ENCODE measurements at regions not wholly inside any gene's neighbourhood (a gene's known extent, or its start where the extent isn't known, plus 50 kb on each side); places are given as distances from the start of the nearest gene placed in this dataset.

GRCh38 chr3:111244760-111245159 is 173.1 kb downstream of the NECTIN3 start:
- 80% methylated on average over 1 of the region's 1 CpG for WGBS
- TF ChIP-seq, protein P1, sequence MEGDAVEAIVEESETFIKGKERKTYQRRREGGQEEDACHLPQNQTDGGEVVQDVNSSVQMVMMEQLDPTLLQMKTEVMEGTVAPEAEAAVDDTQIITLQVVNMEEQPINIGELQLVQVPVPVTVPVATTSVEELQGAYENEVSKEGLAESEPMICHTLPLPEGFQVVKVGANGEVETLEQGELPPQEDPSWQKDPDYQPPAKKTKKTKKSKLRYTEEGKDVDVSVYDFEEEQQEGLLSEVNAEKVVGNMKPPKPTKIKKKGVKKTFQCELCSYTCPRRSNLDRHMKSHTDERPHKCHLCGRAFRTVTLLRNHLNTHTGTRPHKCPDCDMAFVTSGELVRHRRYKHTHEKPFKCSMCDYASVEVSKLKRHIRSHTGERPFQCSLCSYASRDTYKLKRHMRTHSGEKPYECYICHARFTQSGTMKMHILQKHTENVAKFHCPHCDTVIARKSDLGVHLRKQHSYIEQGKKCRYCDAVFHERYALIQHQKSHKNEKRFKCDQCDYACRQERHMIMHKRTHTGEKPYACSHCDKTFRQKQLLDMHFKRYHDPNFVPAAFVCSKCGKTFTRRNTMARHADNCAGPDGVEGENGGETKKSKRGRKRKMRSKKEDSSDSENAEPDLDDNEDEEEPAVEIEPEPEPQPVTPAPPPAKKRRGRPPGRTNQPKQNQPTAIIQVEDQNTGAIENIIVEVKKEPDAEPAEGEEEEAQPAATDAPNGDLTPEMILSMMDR (IDR thresholded peaks at IDR 0.05): no peak
- intact Hi-C loops (cut with DNase I): no loop called here
- H3K9me3 ChIP-seq: no peaks in the 10 kb centered on the region
- DNase-seq (ENCODE audit: low spot score): no peak
- no peaks in the 10 kb centered on the region for H3K4me1 ChIP-seq (replicated peaks)
- no peak overlapping the region for H3K27ac ChIP-seq
- H3K27me3 ChIP-seq (replicated peaks; ENCODE audit: insufficient read depth): no peaks in the 10 kb centered on the region
- no peaks in the 10 kb centered on the region for H3K36me3 ChIP-seq
- no peak overlapping the region for H3K4me3 ChIP-seq

- no peak overlapping the region for H3K27ac ChIP-seq
- DNase-seq (ENCODE audit: low spot score): no peak
- no peak for TF ChIP-seq POLR2AphosphoS5 (IDR thresholded peaks at IDR 0.05)
- TF ChIP-seq, protein P1 (IDR thresholded peaks at IDR 0.05): no peak
- no peak for TF ChIP-seq POLR2A (IDR thresholded peaks at IDR 0.05)
These were observed 175.5 kb downstream of the NECTIN3 start for GRCh38 chr3:111246967-111247760.

GRCh38 chr3:111248406-111248805 is 176.8 kb downstream of the NECTIN3 start:
- WGBS: 84% methylated on average over 1 of the region's 1 CpG
- TF ChIP-seq POLR2AphosphoS5 (IDR thresholded peaks at IDR 0.05) (no peak), POLR2A (IDR thresholded peaks at IDR 0.05) (no peak)
- TF ChIP-seq, protein P1 (IDR thresholded peaks at IDR 0.05): no peak
- no peaks in the 10 kb centered on the region for H3K9me3 ChIP-seq
- intact Hi-C loops (cut with DNase I): no loop called here
- no peak for DNase-seq (ENCODE audit: low spot score)
- no peaks in the 10 kb centered on the region for H3K4me1 ChIP-seq (replicated peaks)
- no peak overlapping the region for H3K4me3 ChIP-seq
- no peak overlapping the region for H3K27ac ChIP-seq
- no peaks in the 10 kb centered on the region for H3K27me3 ChIP-seq (replicated peaks; ENCODE audit: insufficient read depth)
- H3K36me3 ChIP-seq: no peaks in the 10 kb centered on the region

More at GRCh38 chr3:111246967-111247760, 175.5 kb downstream of the NECTIN3 start:
- 88% methylated on average over 7 of the region's 7 CpGs for WGBS
- Histone ChIP-seq H3K27me3 (replicated peaks; ENCODE audit: insufficient read depth) (no peaks in the 10 kb centered on the region), H3K9me3 (no peaks in the 10 kb centered on the region), H3K4me3 (no peak overlapping the region), H3K4me1 (replicated peaks) (no peaks in the 10 kb centered on the region), H3K36me3 (no peaks in the 10 kb centered on the region)
- intact Hi-C loops (cut with DNase I): no loop called here

GRCh38 chr3:111249421-111249820 is 177.8 kb downstream of the NECTIN3 start:
- H3K36me3 ChIP-seq: no peaks in the 10 kb centered on the region
- H3K27ac ChIP-seq: no peak overlapping the region
- no peak overlapping the region for H3K4me3 ChIP-seq
- no peaks in the 10 kb centered on the region for H3K9me3 ChIP-seq
- H3K4me1 ChIP-seq (replicated peaks): no peaks in the 10 kb centered on the region
- intact Hi-C loops (cut with DNase I): no loop called here
- no peaks in the 10 kb centered on the region for H3K27me3 ChIP-seq (replicated peaks; ENCODE audit: insufficient read depth)
- no peak for DNase-seq (ENCODE audit: low spot score)
- TF ChIP-seq POLR2A (IDR thresholded peaks at IDR 0.05) (no peak), POLR2AphosphoS5 (IDR thresholded peaks at IDR 0.05) (no peak)
- TF ChIP-seq, protein P1 (IDR thresholded peaks at IDR 0.05): no peak

DNA sequence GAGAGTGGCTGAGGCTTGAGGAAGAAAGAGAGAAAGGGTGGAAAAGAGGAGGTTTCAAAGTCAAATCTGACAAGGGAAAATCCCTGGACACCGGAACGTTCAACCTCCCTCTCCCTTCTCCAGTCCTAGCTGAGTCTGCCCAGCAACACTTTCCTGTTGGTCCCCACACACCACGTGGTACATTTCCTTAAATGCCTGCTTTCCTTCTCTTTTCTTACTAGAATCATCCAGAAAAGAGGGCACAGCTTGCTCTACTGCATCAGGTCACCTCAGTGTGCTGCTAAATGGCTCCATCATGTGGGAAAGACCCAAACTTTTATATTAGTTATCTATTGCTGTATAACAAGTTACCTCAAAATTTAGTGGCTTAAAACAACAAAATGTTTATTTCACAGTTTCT is 181.2 kb downstream of the NECTIN3 start:
- no peak overlapping the region for H3K27ac ChIP-seq
- no peaks in the 10 kb centered on the region for H3K36me3 ChIP-seq
- no peaks in the 10 kb centered on the region for H3K27me3 ChIP-seq (replicated peaks; ENCODE audit: insufficient read depth)
- intact Hi-C loops (cut with DNase I): no loop called here
- WGBS: 45% methylated on average over 3 of the region's 3 CpGs
- H3K4me1 ChIP-seq (replicated peaks): no peaks in the 10 kb centered on the region
- TF ChIP-seq POLR2AphosphoS5 (IDR thresholded peaks at IDR 0.05): no peak
- TF ChIP-seq, protein P1 (IDR thresholded peaks at IDR 0.05): no peak
- TF ChIP-seq POLR2A (IDR thresholded peaks at IDR 0.05): no peak
- H3K4me3 ChIP-seq: no peak overlapping the region
- DNase-seq (ENCODE audit: low spot score): no peak
- H3K9me3 ChIP-seq: no peaks in the 10 kb centered on the region

All from prostate gland (tissue), 2 donors.